Left cardiac atrium (tissue), 4 donors: ENCODE measurements at regions not wholly inside any gene's neighbourhood (a gene's known extent, or its start where the extent isn't known, plus 50 kb on each side); places are given as distances from the start of the nearest gene placed in this dataset.

ENCODE experiments used
- ATAC-seq, 2 donors: fragments of 200-7000 bp; cut with Tn5 transposase; one replicate each; pipeline ENCODE4 v1.9.1; 2020; ENCODE audit warnings: mild to moderate bottlenecking in 2 of 2, moderate library complexity in 2 of 2
- DNase-seq: peaks from one replicate; pipeline ENCODE4 v3.0.0-alpha.2; 2020
- intact Hi-C, 2 donors: fragments of 100-400 bp; cut with DNase I; formaldehyde crosslinking; loops; one replicate each; pipeline versions ENCODE4 v1.14.1 to v1.15.1; 2022 to 2023
- donor health status: DM: no; HTN: yes; CAD: no.
- donor health status: DM: no; HTN: yes; CAD: no; lungs with severe emphysema.
- donor health status: DM: yes; HTN: yes; CAD: no.
- donor health status: Dilated cardiomyopathy.

GRCh38 chr5:175803736-175804454 lies 67.5 kb upstream of the CPLX2 start:
- intact Hi-C loops: no loop called here
- ATAC-seq (no peak), DNase-seq (no peak)

GRCh38 chr5:175805256-175806011 lies 65.9 kb upstream of the CPLX2 start:
- intact Hi-C loops: no loop called here
- no peak for DNase-seq
- ATAC-seq: no peak

- no peak for ATAC-seq
- DNase-seq: no peak
- intact Hi-C loops: no loop called here
Measured at GRCh38 chr5:175808711-175809110, 62.7 kb upstream of the CPLX2 start.

DNA sequence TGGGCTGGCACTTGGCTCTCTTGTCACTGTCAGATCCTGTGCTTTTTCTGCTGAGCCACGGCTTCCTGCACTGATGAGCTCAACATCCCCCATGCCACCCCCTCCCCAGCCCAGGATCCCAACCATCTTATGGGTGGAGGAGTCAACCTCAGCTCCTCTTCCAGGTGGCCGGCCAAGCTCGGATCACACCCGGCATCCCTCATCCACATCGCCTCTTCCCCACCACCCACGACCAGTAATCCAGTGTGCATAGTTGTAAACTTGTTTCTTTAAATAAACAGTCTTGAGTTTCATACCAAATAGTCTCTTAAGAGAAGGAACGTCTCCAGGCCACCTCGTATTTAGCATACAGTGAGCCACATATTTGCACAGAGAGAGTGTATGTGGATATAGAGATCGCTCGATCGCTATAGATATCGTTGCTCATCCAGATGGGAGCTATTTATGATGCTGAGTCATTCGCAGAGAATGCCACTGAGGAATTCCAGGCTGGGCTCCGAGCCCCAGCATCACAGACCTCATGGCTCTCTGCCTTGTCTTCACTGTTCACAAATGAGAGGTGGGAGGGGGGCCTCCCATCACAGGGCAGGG lies 61.8 kb upstream of the CPLX2 start:
- intact Hi-C loops: no loop called here
- no peak for DNase-seq
- ATAC-seq: no peak

DNA sequence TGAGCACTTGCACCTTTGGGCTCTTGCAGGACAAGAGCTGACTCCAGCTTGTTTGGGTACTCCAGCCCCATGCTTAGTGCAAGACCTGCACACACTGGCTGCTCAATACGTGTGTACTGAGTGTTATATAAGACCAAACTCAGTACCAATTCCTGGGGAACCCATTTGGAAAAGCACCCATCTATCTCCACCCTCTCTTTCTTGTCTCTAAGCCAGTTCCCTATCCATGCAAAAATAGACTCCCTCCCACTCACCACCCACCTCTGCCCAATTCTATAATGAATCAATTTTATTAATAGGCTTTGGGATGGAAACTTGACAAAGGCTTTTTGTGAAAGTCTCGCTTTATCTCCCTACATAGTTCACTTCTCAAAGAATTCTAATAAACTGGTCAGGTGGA lies 60.9 kb upstream of the CPLX2 start:
- intact Hi-C loops: no loop called here
- ATAC-seq (no peak), DNase-seq (no peak)

DNA sequence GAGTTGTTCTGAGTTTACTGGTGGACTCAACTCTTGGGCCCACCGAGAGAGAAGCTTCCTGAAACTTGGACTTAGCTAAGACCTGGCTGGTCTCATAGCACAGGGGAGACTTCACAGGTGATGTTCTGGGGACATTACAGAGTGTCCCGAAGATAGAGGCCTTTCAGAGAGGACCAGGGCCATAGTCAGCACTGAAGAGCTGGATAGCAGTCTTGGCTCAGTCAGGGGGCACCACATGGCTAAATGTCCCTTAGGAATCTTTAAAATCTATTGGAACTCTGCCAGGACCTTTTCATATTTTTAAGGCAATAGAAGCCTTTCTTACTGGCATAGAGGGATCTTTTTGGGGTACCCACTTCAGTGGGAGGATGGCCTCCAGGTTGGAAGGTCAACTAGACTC lies 59.8 kb upstream of the CPLX2 start:
- DNase-seq: no peak
- intact Hi-C loops: no loop called here
- ATAC-seq: no peak

GRCh38 chr5:175813943-175814630 lies 57.3 kb upstream of the CPLX2 start:
- DNase-seq (no peak), ATAC-seq (no peak)
- intact Hi-C loops: no loop called here

DNA sequence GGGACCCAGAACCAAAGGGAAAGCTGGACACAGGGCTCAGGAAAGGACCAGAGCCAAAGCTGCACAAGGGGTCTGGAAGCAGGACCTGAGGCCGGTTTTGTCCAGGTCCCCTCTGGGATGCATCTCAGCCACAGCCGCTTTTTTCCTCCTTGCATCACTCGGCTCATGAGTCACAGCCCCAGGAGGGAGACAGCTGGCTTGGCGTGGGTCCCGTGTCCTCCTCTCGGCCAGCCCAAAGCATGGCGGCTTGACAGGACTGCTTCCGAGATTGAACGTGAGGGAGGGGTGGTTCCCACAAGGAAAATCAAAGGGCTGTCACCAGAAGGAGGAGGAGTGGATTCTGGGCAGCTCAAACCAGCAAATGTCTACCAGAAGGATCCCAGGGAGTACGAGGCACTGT lies 56.7 kb upstream of the CPLX2 start:
- DNase-seq: no peak
- intact Hi-C loops: no loop called here
- ATAC-seq: no peak

DNA sequence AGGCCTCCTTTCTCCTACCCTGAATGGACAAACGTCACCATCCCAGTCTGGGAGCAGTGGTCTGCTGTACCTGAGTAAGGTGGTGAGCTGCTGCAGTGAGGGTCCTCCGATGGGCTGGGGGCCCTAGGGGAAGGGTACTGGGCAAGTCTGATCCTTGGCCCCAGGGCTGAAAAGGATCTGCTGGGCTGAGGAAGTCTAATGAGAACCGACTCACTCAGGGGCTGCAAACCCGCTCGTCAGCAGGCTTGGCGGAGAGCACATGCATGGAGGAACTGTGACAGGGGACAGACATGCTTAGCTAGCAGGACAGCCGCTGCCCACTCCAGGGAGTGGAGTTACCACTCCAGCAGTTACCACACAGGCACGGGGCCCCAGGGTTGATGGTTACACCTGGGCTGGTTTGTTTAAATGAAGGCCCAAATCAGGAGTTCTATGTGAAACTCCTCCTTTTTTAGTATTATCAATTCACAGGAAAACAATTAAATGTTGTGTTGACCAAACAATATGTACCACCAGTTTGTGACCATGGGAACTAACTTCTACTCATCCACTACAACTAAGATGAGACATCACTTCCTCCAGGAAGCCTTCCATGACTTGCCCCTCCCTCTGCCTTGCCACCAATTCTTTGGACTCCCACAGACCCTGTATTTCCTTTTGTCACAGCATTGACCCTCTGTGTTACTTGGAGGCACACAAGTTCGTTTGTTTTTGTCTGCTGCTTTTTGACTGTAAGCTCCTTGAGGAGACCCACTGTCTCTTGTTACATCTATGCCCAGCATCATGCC lies 56.1 kb upstream of the CPLX2 start:
- DNase-seq: no peak
- intact Hi-C loops: no loop called here
- no peak for ATAC-seq

DNA sequence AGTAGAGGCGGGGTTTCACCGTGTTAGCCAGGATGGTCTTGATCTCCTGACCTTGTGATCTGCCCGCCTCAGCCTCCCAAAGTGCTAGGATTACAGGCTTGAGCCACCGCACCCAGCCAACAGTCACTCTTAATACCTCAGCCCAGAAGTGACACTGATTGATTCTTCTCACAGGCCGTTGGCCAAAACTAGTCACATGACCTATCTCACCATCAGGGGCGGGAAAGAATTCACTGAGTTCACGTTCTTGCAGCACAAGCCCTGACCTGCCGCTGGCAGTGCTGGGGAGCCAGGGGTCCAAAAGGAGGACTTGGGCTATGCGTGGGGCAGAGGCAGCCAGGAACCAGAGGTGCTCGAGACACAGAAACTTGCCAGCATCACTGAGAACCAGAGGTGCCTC lies 55.0 kb upstream of the CPLX2 start:
- intact Hi-C loops: no loop called here
- no peak for DNase-seq
- ATAC-seq: no peak

GRCh38 chr5:175819090-175819425 lies 52.3 kb upstream of the CPLX2 start:
- ATAC-seq (no peak), DNase-seq (no peak)
- intact Hi-C loops: no loop called here

- no peak for DNase-seq
- no peak for ATAC-seq
- intact Hi-C loops: no loop called here
Measured at GRCh38 chr5:175820230-175820629, 51.1 kb upstream of the CPLX2 start.
